ENCODE measurements at regions not wholly inside any gene's neighbourhood (a gene's known extent, or its start where the extent isn't known, plus 50 kb on each side); places are given as distances from the start of the nearest gene placed in this dataset.
"Not testable (repeated sequence)": the region's sequence is repeated elsewhere in the genome, so short reads cannot be mapped to it uniquely, and the experiment has no call there.

DNA sequence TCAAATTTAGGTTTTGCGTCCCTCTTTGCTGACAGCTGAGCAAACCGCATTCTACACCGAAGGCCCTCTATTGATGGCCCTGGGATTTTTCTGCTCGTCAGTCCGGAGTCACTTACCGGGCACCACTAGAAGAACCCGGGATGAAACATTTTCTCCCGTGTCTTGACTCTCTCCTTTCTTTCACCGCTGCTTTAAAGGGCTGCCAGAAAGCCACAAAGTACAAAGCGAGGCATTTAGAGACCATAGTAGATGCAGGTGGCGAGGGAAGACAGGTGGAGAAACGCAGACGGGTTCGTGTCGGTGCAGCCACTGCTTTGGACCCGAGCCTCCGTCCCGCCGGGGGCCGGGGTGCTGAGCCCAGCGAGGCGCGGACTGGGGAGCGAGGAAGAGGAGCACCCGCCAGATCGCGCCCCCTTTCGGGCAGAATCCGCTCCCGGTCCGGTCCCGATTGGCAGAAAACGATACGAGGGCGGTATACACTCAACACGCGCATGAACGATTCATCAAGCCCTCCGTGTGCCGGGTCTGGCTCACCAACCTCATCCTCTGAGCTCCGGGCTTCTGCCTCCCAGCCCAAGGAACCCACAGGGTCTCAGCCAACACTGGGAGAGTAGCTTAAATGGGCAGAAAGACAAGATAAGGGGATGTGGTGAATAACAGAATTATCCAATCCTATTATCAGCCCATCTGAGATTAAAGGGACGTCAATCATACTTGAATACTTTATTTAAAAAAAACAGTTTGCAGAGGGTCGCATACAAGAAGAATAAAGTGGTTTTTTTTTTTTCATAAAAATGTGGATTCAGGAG is 84.9 kb downstream of the TRIM27 start:
- DNase-seq = peak; percentile 75 to 91 (median 77)

DNA sequence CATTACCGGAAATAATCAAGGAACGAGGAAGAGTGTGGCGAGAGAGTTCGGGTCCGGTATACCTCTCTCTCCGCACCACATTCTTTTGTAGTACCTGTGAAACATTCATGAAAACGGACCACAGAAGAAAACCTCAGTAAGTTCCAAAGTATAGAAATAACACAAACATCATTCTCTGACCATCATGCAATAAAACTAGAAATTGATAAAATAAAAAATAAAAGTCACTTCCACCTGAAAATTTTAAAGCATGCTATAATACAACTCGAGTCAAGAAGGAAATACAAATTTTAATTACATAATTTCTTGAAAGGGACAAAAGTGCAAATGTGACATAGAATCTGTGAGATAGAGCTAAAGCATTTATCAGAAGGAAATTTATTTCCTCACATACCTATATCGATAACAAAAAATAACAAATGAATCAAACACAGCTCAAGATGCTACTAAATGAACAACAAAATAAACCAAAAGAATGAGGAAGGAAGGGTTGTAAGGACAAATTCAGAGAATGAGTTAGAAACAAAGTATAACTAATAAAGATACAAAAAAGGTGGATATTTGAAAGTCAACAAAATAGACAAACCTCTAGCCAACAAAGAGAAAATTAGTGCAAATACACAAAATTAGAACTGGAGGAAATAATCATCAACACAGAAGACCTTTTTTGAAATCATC is 84.2 kb downstream of the TRIM27 start:
- no peak for DNase-seq

DNA sequence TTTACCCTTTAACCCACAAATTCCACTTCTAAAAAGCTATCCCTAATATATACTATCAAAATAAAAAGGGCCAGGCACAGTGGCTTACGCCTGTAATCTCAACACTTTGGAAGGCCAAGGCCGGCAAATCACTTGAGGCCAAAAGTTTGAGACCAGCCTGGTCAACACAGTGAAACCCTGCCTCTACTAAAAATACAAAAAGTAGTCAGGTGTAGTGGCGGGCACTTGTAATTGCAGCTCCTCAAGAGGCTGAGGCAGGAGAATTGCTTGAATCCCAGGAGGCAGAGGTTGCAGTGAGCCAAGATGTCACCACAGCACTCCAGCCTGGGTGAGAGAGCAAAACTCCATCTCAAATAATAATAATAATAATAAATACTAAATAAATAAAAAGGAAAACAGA is 82.5 kb downstream of the TRIM27 start:
- DNase-seq = no peak

DNA sequence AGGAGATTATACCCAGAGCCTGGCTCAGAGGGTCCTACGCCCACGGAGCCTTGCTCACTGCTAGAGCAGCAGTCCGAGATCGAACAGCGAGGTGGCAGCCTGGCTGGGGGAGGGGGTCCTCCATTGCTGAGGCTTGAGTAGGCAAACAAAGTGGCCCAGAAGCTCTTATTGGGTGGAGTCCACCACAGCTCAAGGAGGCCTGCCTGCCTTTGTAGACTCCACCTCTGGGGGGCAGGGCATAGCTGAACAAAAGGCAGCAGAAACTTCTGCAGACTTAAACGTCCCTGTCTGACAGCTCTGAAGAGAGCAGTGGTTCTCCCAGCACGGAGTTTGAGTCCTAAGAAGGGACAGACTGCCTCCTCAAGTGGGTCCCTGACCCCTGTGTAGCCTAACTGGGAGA is 75.0 kb downstream of the TRIM27 start:
- DNase-seq = not testable (repeated sequence)
